WERI-Rb-1 (cell line): ENCODE measurements at regions not wholly inside any gene's neighbourhood (a gene's known extent, or its start where the extent isn't known, plus 50 kb on each side); places are given as distances from the start of the nearest gene placed in this dataset.

Source experiments
- DNase-seq: peaks from one replicate; pipeline ENCODE4 v3.0.0-alpha.2; 2020
- H3K27ac ChIP-seq: fragments of 250-450 bp; sonication (Bioruptor Pico); 2 replicates; pipeline ENCODE4 v1.5.1; 2020; ENCODE audit warnings: mild to moderate bottlenecking, moderate library complexity
- H3K27me3 ChIP-seq: fragments of 250-450 bp; sonication (Bioruptor Pico); 2 replicates; pipeline ENCODE4 v1.5.1; 2021; ENCODE audit warnings: mild to moderate bottlenecking, low read depth, moderate library complexity; ENCODE audit not compliant: insufficient read depth, severe bottlenecking
- H3K36me3 ChIP-seq: fragments of 250-450 bp; sonication (Bioruptor Pico); 2 replicates; pipeline ENCODE4 v1.5.1; 2020; ENCODE audit warnings: mild to moderate bottlenecking, moderate library complexity
- H3K4me3 ChIP-seq: 2 replicates; pipeline ENCODE4 v1.5.1; 2011; ENCODE audit warnings: low read depth, mild to moderate bottlenecking, control low read depth, low read length
- H3K9me3 ChIP-seq: fragments of 250-450 bp; sonication (Bioruptor Pico); 2 replicates; pipeline ENCODE4 v1.5.1; 2021; ENCODE audit warnings: mild to moderate bottlenecking, moderate library complexity; ENCODE audit not compliant: severe bottlenecking
- CTCF ChIP-seq: IDR thresholded peaks from 2 replicates; pipeline ENCODE4 v1.5.1; 2011; ENCODE audit warnings: low read depth, mild to moderate bottlenecking, control low read depth, inconsistent platforms, low read length

- Histone ChIP-seq H3K36me3 (no peaks in the 10 kb centered on the region), H3K27ac (no peak overlapping the region), H3K4me3 (no peak overlapping the region), H3K9me3 (no peaks in the 10 kb centered on the region), H3K27me3 (no peaks in the 10 kb centered on the region)
- TF ChIP-seq CTCF, result no peak
- DNase-seq, result no peak
Measured at GRCh38 chr18:72086421-72086820, 457.7 kb downstream of the CBLN2 start.

GRCh38 chr18:72075040-72075439 lies 469.1 kb downstream of the CBLN2 start:
- Histone ChIP-seq H3K27me3 (no peaks in the 10 kb centered on the region), H3K4me3 (no peak overlapping the region), H3K27ac (no peak overlapping the region), H3K9me3 (no peaks in the 10 kb centered on the region), H3K36me3 (no peaks in the 10 kb centered on the region)
- no peak for DNase-seq
- no peak for TF ChIP-seq CTCF

GRCh38 chr18:72063001-72063400 lies 481.1 kb downstream of the CBLN2 start:
- H3K27me3 ChIP-seq, result no peaks in the 10 kb centered on the region
- no peaks in the 10 kb centered on the region for H3K9me3 ChIP-seq
- no peak for DNase-seq
- no peak overlapping the region for H3K4me3 ChIP-seq
- no peak for TF ChIP-seq CTCF
- H3K27ac ChIP-seq, result no peak overlapping the region
- H3K36me3 ChIP-seq, result no peaks in the 10 kb centered on the region

GRCh38 chr18:72058851-72059250 lies 485.3 kb downstream of the CBLN2 start:
- no peak for DNase-seq
- H3K4me3 ChIP-seq, result no peak overlapping the region
- no peak overlapping the region for H3K27ac ChIP-seq
- H3K9me3 ChIP-seq, result no peaks in the 10 kb centered on the region
- H3K36me3 ChIP-seq, result no peaks in the 10 kb centered on the region
- H3K27me3 ChIP-seq, result no peaks in the 10 kb centered on the region
- no peak for TF ChIP-seq CTCF

GRCh38 chr18:72056171-72056570 lies 488.0 kb downstream of the CBLN2 start:
- Histone ChIP-seq H3K4me3 (no peak overlapping the region), H3K9me3 (no peaks in the 10 kb centered on the region), H3K27ac (no peak overlapping the region), H3K36me3 (no peaks in the 10 kb centered on the region), H3K27me3 (no peaks in the 10 kb centered on the region)
- TF ChIP-seq CTCF, result no peak
- no peak for DNase-seq

GRCh38 chr18:72041313-72042032 lies 502.7 kb downstream of the CBLN2 start:
- Histone ChIP-seq H3K27me3 (no peaks in the 10 kb centered on the region), H3K36me3 (no peaks in the 10 kb centered on the region), H3K9me3 (no peaks in the 10 kb centered on the region), H3K4me3 (no peak overlapping the region), H3K27ac (no peak overlapping the region)
- no peak for TF ChIP-seq CTCF
- DNase-seq, result no peak
